ENCODE measurements at regions not wholly inside any gene's neighbourhood (a gene's known extent, or its start where the extent isn't known, plus 50 kb on each side); places are given as distances from the start of the nearest gene placed in this dataset.

GRCh38 chr7:41383596-41383995 lies 319.3 kb downstream of the INHBA start:
- POLR2A ChIA-PET: no interaction called here

GRCh38 chr7:41378156-41378555 lies 324.7 kb downstream of the INHBA start:
- H3K36me3 ChIP-seq (replicated peaks in 1 of 2; ENCODE audit: control extremely low read depth in 1 of 2, control insufficient read depth in 1 of 2, extremely low read depth in 1 of 2, insufficient read depth in 2 of 2, low read length in 1 of 2): no peaks in the 10 kb centered on the region
- H3K79me2 ChIP-seq (ENCODE audit: control insufficient read depth, insufficient read depth, low read length): no peaks in the 10 kb centered on the region
- H3K27ac ChIP-seq (ENCODE audit: low read length in 2 of 2): no peak overlapping the region
- CTCF ChIA-PET: no interaction called here
- POLR2A ChIA-PET: no interaction called here
- no peak overlapping the region for H2AFZ ChIP-seq (ENCODE audit: insufficient read depth, low read depth, low read length, poor library complexity, severe bottlenecking)
- no peaks in the 10 kb centered on the region for H3K27me3 ChIP-seq (replicated peaks in 1 of 4; ENCODE audit: control extremely low read depth in 1 of 4, control insufficient read depth in 3 of 4, insufficient read depth in 4 of 4, low read length in 3 of 4)
- TF ChIP-seq EZH2 (IDR thresholded peaks at IDR 0.05; ENCODE audit: borderline replicate concordance, insufficient read depth, low read depth, low read length, poor library complexity, severe bottlenecking) (no peak), CTCF (IDR thresholded peaks at IDR 0.05) (no peak)
- no peaks in the 10 kb centered on the region for H3K27me3 Mint-ChIP-seq
- H3K4me3 ChIP-seq (ENCODE audit: control extremely low read depth in 1 of 5, extremely low read depth in 1 of 5, insufficient read depth in 1 of 5, low read depth in 2 of 5, low read length in 4 of 5): no peak overlapping the region
- H3K4me2 ChIP-seq (replicated peaks; ENCODE audit: low read depth, low read length, poor library complexity, severe bottlenecking): no peak overlapping the region
- intact Hi-C loops (cut with micrococcal nuclease): no loop called here
- H3K9ac ChIP-seq (ENCODE audit: low read length): no peak overlapping the region
- no peaks in the 10 kb centered on the region for H3K4me1 Mint-ChIP-seq
- DNase-seq (no peak), ATAC-seq (ENCODE audit: low read depth) (no peak)
- H4K20me1 ChIP-seq (ENCODE audit: control insufficient read depth, insufficient read depth, low read length, poor library complexity, severe bottlenecking): no peaks in the 10 kb centered on the region
- H3K9me3 ChIP-seq (ENCODE audit: control extremely low read depth in 1 of 3, control insufficient read depth in 2 of 3, insufficient read depth in 1 of 3, low read length in 2 of 3): no peaks in the 10 kb centered on the region
- no peaks in the 10 kb centered on the region for H3K4me1 ChIP-seq (ENCODE audit: control insufficient read depth in 2 of 2, insufficient read depth in 2 of 2, low read length in 2 of 2)
- H3K4me3 Mint-ChIP-seq: no peak overlapping the region
- WGBS (ENCODE audit: insufficient coverage): no CpG with 5 or more reads among the region's 2 CpGs
- H3K27ac Mint-ChIP-seq: no peak overlapping the region
- H3K9me3 Mint-ChIP-seq (ENCODE audit: insufficient read depth): no peaks in the 10 kb centered on the region

More at GRCh38 chr7:41383596-41383995, 319.3 kb downstream of the INHBA start:
- CTCF ChIA-PET: no interaction called here
- ATAC-seq (ENCODE audit: low read depth): no peak
- H3K9me3 Mint-ChIP-seq (ENCODE audit: insufficient read depth): no peaks in the 10 kb centered on the region
- H3K4me3 Mint-ChIP-seq: no peak overlapping the region
- DNase-seq: no peak
- H3K27me3 Mint-ChIP-seq: no peaks in the 10 kb centered on the region
- whole genome bisulfite sequencing (ENCODE audit: insufficient coverage): no CpG with 5 or more reads among the region's 3 CpGs
- H3K27me3 ChIP-seq (replicated peaks in 1 of 4; ENCODE audit: control extremely low read depth in 1 of 4, control insufficient read depth in 3 of 4, insufficient read depth in 4 of 4, low read length in 3 of 4): no peaks in the 10 kb centered on the region
- H2AFZ ChIP-seq (ENCODE audit: insufficient read depth, low read depth, low read length, poor library complexity, severe bottlenecking): no peak overlapping the region
- no peak for TF ChIP-seq EZH2 (IDR thresholded peaks at IDR 0.05; ENCODE audit: borderline replicate concordance, insufficient read depth, low read depth, low read length, poor library complexity, severe bottlenecking)
- no peak for TF ChIP-seq CTCF (IDR thresholded peaks at IDR 0.05)
- no peak overlapping the region for H3K4me2 ChIP-seq (replicated peaks; ENCODE audit: low read depth, low read length, poor library complexity, severe bottlenecking)
- H3K27ac ChIP-seq (ENCODE audit: low read length in 2 of 2): no peak overlapping the region
- no peak overlapping the region for H3K4me3 ChIP-seq (ENCODE audit: control extremely low read depth in 1 of 5, extremely low read depth in 1 of 5, insufficient read depth in 1 of 5, low read depth in 2 of 5, low read length in 4 of 5)
- H4K20me1 ChIP-seq (ENCODE audit: control insufficient read depth, insufficient read depth, low read length, poor library complexity, severe bottlenecking): no peaks in the 10 kb centered on the region
- H3K27ac Mint-ChIP-seq: no peak overlapping the region
- no peaks in the 10 kb centered on the region for H3K4me1 ChIP-seq (ENCODE audit: control insufficient read depth in 2 of 2, insufficient read depth in 2 of 2, low read length in 2 of 2)
- no peaks in the 10 kb centered on the region for H3K9me3 ChIP-seq (ENCODE audit: control extremely low read depth in 1 of 3, control insufficient read depth in 2 of 3, insufficient read depth in 1 of 3, low read length in 2 of 3)
- H3K79me2 ChIP-seq (ENCODE audit: control insufficient read depth, insufficient read depth, low read length): no peaks in the 10 kb centered on the region
- intact Hi-C loops (cut with micrococcal nuclease): no loop called here
- H3K36me3 ChIP-seq (replicated peaks in 1 of 2; ENCODE audit: control extremely low read depth in 1 of 2, control insufficient read depth in 1 of 2, extremely low read depth in 1 of 2, insufficient read depth in 2 of 2, low read length in 1 of 2): no peaks in the 10 kb centered on the region
- H3K4me1 Mint-ChIP-seq: no peaks in the 10 kb centered on the region
- H3K9ac ChIP-seq (ENCODE audit: low read length): no peak overlapping the region
